T-helper 1 cell treated with Interleukin-12 subunit alpha and Interleukin-12 subunit beta and Interleukin-4 antibody, amounts not matched to agents 30 μg/mL and 1 μg/mL, for 36 hours (primary cell): ENCODE measurements at regions not wholly inside any gene's neighbourhood (a gene's known extent, or its start where the extent isn't known, plus 50 kb on each side); places are given as distances from the start of the nearest gene placed in this dataset.

Experiments
- H3K27ac Mint-ChIP-seq: one replicate; pipeline ENCODE4 v1.8.0; 2021; ENCODE audit warnings: mild to moderate bottlenecking, mixed read lengths
- H3K27me3 Mint-ChIP-seq: one replicate; pipeline ENCODE4 v1.8.0; 2021; ENCODE audit warnings: low read depth, mixed read lengths
- H3K36me3 Mint-ChIP-seq: one replicate; pipeline ENCODE4 v1.8.0; 2021; ENCODE audit warnings: low read depth, mixed read lengths
- H3K4me1 Mint-ChIP-seq: one replicate; pipeline ENCODE4 v1.8.0; 2021; ENCODE audit warnings: low read depth, mixed read lengths
- H3K4me3 Mint-ChIP-seq: one replicate; pipeline ENCODE4 v1.8.0; 2021; ENCODE audit warnings: mild to moderate bottlenecking, moderate library complexity, mixed read lengths
- H3K9me3 Mint-ChIP-seq: one replicate; pipeline ENCODE4 v1.8.0; 2021; ENCODE audit warnings: mixed read lengths

DNA sequence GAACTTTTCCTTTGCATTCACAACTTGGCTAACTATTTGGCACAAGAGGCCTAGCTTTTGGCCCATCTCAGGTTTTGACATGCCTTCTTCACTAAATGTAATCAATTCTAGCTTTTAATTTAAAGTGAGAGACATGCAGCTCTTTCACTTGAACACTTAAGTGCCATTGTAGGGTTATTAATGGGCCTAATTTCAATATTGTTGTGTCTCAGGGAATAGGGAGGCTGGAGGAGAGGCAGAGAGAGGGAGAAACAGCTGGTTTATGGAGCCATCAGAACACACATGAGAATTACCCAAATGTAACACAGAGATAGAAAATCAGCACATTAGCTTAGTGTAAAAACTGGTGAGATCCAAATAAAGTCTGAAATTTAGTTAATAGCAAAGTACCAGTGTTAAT lies 157.4 kb downstream of the RPAP3 start:
- H3K36me3 Mint-ChIP-seq = no peaks in the 10 kb centered on the region
- H3K4me1 Mint-ChIP-seq = no peaks in the 10 kb centered on the region
- peaks cover 12% of the 10 kb centered on the region for H3K9me3 Mint-ChIP-seq
- H3K27me3 Mint-ChIP-seq = no peaks in the 10 kb centered on the region
- no peak overlapping the region for H3K4me3 Mint-ChIP-seq
- H3K27ac Mint-ChIP-seq = no peak overlapping the region

DNA sequence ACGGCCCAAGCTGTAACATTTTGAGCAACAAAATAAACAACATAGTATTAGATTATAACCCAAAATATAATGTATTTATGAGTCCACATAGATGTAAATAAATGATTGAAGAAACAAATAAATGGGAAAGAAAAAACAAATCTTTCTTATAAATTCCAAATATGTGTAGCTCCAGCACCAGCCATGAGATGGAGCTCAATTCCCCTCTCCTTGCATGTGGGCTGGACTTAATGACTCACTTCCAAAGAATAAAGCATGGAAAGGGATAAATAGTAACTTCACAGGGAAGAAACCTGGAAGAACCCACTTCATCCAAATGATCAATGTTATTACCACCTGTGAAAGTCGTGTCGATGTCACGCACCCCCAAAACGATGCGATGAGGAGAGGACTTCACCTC lies 158.8 kb downstream of the RPAP3 start:
- H3K9me3 Mint-ChIP-seq = peaks cover 5% of the 10 kb centered on the region
- no peaks in the 10 kb centered on the region for H3K36me3 Mint-ChIP-seq
- H3K27me3 Mint-ChIP-seq = no peaks in the 10 kb centered on the region
- no peak overlapping the region for H3K27ac Mint-ChIP-seq
- H3K4me3 Mint-ChIP-seq = no peak overlapping the region
- H3K4me1 Mint-ChIP-seq = no peaks in the 10 kb centered on the region

DNA sequence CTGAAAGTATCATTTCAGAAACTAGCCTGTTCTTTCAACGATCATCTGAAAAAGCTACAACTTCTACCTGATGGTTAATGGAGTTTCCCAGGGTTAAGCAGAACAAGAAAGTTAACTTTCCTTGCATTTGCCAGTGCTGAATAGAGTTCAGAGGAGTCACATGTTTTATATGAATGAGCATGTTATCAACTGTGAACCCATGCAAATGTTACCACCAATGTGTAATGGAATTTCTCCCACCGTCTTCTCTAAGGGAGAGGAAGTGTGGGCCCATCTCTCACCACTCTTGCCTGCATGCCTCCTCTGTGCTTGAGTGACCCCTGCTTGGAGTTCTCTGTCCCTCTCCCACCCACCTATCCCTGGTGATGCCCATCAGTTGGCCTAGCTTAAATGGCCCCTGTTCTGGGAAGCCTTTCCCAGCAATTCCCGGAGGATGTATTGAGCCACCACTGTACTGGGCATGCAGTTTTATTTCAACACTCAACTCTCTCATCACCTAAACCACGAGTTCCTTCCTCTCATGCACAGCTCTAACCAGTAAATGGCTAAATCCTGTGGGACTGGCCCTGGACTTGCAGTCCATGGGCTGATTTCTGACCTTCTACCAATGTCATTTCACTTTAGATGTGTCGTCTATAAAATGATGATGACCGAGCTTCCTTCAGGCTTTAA lies 159.8 kb downstream of the RPAP3 start:
- Mint-ChIP-seq H3K27ac (no peak overlapping the region), H3K36me3 (no peaks in the 10 kb centered on the region), H3K27me3 (no peaks in the 10 kb centered on the region), H3K4me3 (no peak overlapping the region), H3K4me1 (no peaks in the 10 kb centered on the region), H3K9me3 (no peaks in the 10 kb centered on the region)

DNA sequence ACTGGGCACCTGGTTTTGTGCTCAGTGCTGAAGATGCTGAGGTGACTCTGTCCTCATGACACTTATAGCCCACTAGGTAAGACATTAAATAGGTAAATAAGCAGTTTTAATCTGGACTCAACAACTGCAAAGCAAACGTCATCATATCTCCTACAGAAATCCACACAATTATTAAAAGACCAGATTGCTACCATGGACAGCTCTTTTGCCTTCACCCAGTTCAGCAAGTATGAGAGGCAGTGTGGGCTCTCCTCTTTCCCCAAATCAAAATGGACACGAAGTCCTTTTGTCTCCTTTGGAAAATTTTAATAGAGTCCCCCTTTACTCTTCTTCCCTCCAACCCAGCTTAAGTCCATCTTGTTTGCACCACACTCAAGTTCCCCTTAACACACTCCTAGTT lies 171.1 kb downstream of the RPAP3 start:
- Mint-ChIP-seq H3K27me3 (no peaks in the 10 kb centered on the region), H3K4me3 (no peak overlapping the region), H3K27ac (no peak overlapping the region), H3K4me1 (no peaks in the 10 kb centered on the region), H3K9me3 (peaks cover 28% of the 10 kb centered on the region), H3K36me3 (no peaks in the 10 kb centered on the region)

DNA sequence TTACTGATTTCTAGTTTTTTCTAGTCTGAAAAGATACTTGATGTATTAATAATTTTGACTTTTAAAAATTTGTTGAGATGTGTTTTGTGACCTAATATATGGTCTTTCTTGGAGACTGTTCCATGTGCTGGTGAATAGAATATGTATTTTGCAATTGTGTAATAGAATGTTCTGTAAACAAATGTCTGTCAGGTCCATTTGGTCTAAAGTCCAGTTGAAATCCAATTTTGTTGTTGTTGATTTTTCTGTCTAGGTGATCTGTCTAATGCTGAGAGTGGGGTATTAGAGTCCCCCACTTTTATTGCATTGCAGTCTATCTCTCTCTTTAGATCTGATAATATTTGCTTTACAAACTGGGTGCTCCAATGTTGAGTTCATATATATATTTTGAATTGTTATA lies 175.8 kb downstream of the RPAP3 start:
- Mint-ChIP-seq H3K9me3 (peaks cover 53% of the 10 kb centered on the region), H3K36me3 (no peaks in the 10 kb centered on the region)

DNA sequence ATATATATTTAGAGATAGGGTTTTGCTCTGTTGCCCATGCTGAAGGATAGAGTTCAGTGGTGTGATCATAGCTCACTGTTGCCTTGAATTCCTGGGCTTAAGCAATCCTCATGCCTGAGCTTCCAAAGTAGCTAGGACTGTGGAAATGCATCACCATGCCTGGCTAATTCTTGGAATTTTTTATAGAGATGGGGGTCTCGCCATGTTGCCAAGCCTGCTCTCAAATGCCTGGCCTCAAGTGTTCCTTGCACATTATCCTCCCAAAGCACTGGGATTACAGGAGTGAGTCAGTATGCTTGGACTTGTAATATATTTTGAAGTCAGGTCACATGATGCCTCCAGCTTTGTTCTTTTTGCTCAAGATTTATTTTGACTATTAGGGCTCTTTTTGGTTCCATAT lies 178.0 kb downstream of the RPAP3 start:
- no peak overlapping the region for H3K4me3 Mint-ChIP-seq
- no peaks in the 10 kb centered on the region for H3K36me3 Mint-ChIP-seq
- no peak overlapping the region for H3K27ac Mint-ChIP-seq
- no peaks in the 10 kb centered on the region for H3K27me3 Mint-ChIP-seq
- H3K9me3 Mint-ChIP-seq = peaks cover 47% of the 10 kb centered on the region
- no peaks in the 10 kb centered on the region for H3K4me1 Mint-ChIP-seq

More for the DNA sequence above, 175.8 kb downstream of the RPAP3 start:
- Mint-ChIP-seq H3K27me3 (no peaks in the 10 kb centered on the region), H3K4me3 (no peak overlapping the region), H3K4me1 (no peaks in the 10 kb centered on the region), H3K27ac (no peak overlapping the region)

DNA sequence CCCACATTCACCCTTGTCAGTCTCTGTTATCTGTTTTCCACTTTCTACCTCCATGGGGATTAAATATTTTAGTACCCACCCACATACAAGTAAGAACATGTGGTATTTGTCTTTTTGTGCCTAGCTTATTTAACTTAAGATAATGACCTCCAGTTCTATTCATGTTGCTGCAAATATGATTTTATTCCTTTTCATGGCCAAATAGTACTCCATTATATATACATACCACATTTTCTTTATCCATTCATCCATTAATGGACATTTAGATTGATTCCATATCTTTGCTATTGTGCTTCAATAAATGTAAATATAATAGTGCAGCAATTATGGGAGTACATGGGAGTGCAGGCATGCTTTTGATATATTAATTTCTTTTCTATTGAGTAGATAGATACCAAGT lies 185.8 kb downstream of the RPAP3 start:
- Mint-ChIP-seq H3K27me3 (no peaks in the 10 kb centered on the region), H3K36me3 (no peaks in the 10 kb centered on the region), H3K4me1 (no peaks in the 10 kb centered on the region), H3K4me3 (no peak overlapping the region), H3K27ac (no peak overlapping the region), H3K9me3 (peaks cover 26% of the 10 kb centered on the region)

DNA sequence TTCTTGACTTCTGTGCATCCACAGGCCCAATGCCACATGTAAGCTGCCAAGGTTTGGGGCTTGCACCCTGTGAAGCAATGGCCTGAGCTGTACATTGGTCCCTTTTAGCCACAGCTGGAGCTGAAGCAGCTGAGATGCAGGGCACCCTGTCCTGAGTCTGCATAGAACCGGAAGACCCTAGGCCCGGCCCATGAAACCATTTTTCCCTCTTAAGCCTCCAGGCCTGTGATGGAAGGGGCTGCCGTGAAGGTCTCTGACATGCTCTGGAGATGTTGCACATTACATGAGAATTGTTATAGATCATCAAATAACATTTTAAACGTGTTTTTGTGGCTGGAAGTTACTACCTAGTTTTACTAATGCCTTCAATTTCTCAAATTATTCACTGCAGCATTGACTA lies 188.7 kb downstream of the RPAP3 start:
- no peaks in the 10 kb centered on the region for H3K4me1 Mint-ChIP-seq
- peaks cover 38% of the 10 kb centered on the region for H3K9me3 Mint-ChIP-seq
- no peaks in the 10 kb centered on the region for H3K27me3 Mint-ChIP-seq
- no peaks in the 10 kb centered on the region for H3K36me3 Mint-ChIP-seq
- no peak overlapping the region for H3K27ac Mint-ChIP-seq
- H3K4me3 Mint-ChIP-seq = no peak overlapping the region

DNA sequence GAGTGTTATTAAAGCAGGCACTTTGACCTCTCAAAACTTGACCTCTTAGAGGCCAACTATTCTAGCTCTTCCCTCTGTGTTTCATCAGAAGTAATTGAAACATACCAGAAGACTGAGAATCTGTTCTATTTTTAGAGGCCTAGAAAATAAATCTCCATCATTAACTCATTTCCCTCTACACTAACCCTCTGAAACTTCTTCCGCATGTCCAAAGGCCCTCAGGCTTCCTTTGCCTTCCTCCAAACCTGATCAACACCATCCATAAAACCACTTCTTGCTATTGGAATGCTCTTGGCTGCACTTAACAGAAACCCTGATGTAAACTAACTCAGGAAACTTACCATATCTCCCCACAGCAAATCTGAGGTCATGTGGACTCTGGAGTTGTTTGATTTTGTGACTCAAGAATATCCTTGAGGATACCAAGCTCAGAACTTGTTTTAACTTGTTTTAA lies 196.4 kb downstream of the RPAP3 start:
- H3K27me3 Mint-ChIP-seq = no peaks in the 10 kb centered on the region
- H3K9me3 Mint-ChIP-seq = peaks cover 24% of the 10 kb centered on the region
- no peaks in the 10 kb centered on the region for H3K36me3 Mint-ChIP-seq
- no peak overlapping the region for H3K27ac Mint-ChIP-seq
- H3K4me1 Mint-ChIP-seq = no peaks in the 10 kb centered on the region
- no peak overlapping the region for H3K4me3 Mint-ChIP-seq

DNA sequence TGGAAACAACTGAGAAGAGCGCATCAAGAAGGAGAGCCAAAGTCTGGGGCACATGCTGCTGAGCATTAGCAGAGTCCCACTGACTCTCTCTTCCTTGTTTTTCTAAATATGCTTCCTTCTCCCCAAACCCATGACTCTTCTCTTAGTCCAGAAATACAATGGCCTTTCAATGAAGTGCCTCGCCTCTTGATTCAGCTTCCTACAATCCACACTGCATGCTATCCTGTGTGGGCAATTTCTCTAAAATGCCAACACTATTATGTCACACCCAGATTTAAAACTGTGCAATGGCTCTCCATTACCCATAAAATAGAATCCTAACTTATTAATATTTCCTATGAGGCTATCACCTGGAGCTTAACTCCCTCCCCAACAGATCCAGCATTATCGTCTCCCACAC lies 198.6 kb downstream of the RPAP3 start:
- H3K4me1 Mint-ChIP-seq = no peaks in the 10 kb centered on the region
- peaks cover 15% of the 10 kb centered on the region for H3K9me3 Mint-ChIP-seq
- H3K27me3 Mint-ChIP-seq = no peaks in the 10 kb centered on the region
- H3K4me3 Mint-ChIP-seq = no peak overlapping the region
- H3K36me3 Mint-ChIP-seq = no peaks in the 10 kb centered on the region
- H3K27ac Mint-ChIP-seq = no peak overlapping the region

DNA sequence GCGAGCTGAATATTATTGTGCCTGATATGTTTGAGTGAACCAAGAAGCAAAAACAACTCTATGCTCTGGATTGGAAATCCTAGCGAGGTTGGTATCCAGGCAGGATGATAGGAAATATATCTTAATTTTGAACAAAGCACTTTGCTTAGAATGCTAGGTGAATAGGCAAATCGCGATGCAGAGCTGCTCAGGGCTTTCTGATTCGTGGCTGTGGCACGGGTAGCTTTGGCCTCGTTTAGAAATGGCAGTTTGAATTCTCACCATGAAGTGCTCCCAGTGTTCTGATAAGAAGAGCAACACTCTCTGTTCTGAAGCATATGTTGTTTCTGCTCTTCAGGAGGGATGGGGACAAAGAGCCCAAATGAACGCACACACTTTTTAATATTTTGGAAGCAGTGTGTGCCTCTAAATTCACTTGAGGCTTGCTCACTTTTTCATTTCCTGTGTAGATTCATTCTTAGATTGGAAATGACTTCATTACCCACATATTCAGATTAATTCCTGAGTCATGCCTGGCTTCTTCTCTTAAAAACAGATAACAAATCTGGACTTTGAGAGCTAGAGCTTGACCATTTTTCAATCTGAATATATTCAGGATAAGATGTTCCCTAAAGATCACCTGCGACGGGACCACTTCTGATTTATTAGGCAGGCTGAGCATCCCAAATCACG lies 200.9 kb downstream of the RPAP3 start:
- no peak overlapping the region for H3K4me3 Mint-ChIP-seq
- no peak overlapping the region for H3K27ac Mint-ChIP-seq
- H3K9me3 Mint-ChIP-seq = peaks cover 15% of the 10 kb centered on the region
- no peaks in the 10 kb centered on the region for H3K36me3 Mint-ChIP-seq
- H3K27me3 Mint-ChIP-seq = no peaks in the 10 kb centered on the region
- no peaks in the 10 kb centered on the region for H3K4me1 Mint-ChIP-seq

DNA sequence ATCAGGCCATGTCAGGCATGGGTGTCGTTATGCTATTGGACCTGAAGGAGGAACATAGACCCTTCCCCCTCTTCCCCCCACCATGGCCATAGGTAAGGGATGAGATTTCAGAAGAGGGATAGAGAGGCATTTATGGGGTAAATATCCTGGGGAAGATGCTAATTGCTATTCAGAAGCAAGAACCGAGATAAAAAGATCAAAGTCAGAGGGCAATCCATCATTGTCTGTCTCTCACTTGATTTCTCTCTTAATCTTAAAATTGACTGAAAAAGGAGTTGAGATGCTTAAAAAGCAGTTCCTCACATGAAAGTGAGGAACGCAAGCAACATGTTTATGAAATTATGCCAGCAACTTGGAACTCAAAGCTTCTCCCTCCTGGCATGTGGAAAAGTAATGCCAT lies 212.0 kb downstream of the RPAP3 start:
- no peak overlapping the region for H3K27ac Mint-ChIP-seq
- H3K9me3 Mint-ChIP-seq = peaks cover 19% of the 10 kb centered on the region
- no peaks in the 10 kb centered on the region for H3K4me1 Mint-ChIP-seq
- no peak overlapping the region for H3K4me3 Mint-ChIP-seq
- H3K27me3 Mint-ChIP-seq = no peaks in the 10 kb centered on the region
- no peaks in the 10 kb centered on the region for H3K36me3 Mint-ChIP-seq

DNA sequence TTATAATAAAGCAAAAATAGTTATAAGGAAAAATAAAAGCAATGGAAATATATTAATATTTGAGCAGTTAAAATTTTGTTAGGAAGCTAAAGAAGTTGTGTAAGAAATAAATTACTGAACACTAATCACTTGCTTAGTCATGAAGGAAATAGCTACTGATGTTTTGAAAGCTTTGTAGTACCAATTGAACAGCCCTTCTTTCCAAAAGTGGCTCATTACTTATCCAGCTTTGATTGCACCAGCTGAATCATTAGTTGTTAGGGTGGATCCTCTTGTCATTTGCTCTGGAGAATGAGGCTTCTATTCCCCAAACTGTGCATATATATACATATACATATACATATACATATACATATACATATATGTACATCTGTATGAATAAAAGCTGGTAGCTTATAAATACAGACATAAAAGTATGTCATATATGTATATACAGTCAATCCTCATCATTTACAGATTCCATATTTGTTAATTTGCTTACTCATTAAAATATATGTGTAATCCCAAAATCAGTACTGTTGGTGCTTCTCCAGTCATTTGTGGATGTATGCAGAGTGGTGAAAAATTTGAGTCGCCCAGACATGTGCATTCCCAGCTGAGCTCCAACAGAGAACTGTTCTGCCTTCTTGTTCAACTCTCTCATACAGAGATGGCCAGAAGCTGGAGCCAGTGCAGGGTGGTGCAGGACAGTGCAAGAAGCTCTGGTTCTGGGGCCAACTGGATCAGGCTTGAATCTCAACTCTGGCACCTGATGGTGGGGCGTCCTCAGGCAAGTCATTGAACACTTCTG lies 214.1 kb downstream of the RPAP3 start:
- Mint-ChIP-seq H3K9me3 (peaks cover 33% of the 10 kb centered on the region), H3K4me1 (no peaks in the 10 kb centered on the region), H3K27me3 (no peaks in the 10 kb centered on the region)

DNA sequence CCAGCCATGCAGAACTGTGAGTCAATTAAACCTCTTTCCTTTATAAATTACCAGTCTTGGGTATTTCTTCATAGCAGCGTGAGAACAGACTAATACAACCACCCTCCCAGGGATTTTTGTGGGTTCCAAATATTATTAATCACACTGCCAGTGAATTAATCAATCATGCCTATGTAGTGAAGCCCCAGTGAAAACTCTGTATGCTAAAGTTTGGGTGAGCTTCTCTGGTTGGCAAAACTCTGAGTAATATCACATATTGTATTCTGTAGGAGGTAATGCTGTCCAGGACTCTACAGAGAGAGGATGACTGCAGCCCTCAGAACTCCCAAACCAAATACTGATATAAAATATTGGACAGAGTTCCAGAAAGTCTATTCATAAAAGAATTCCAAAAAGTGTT lies 216.9 kb downstream of the RPAP3 start:
- no peak overlapping the region for H3K4me3 Mint-ChIP-seq
- no peaks in the 10 kb centered on the region for H3K4me1 Mint-ChIP-seq
- H3K36me3 Mint-ChIP-seq = no peaks in the 10 kb centered on the region
- H3K9me3 Mint-ChIP-seq = peaks cover 39% of the 10 kb centered on the region
- H3K27ac Mint-ChIP-seq = no peak overlapping the region
- H3K27me3 Mint-ChIP-seq = no peaks in the 10 kb centered on the region

More for the DNA sequence above, 214.1 kb downstream of the RPAP3 start:
- Mint-ChIP-seq H3K27ac (no peak overlapping the region), H3K36me3 (no peaks in the 10 kb centered on the region), H3K4me3 (no peak overlapping the region)

DNA sequence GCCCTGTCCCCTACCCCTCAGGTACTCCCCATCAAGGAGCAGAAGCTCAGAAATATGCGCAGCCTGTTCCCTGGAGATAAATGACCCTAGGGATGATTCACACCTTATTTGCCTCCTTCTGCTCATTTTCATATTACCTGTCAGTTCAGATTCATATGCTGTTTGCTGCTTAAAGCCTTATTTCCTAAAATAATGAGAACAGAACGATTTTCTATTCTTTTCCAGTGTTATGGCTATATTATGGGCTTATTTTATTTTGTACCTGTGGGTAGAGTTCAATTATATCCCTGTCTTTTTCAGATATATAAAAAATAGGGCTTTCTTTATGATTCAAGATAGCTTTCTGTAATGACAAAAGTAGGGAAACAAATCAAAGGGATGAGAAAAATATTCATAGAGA lies 224.8 kb downstream of the RPAP3 start:
- H3K36me3 Mint-ChIP-seq = no peaks in the 10 kb centered on the region
- peaks cover 35% of the 10 kb centered on the region for H3K9me3 Mint-ChIP-seq
- H3K27ac Mint-ChIP-seq = no peak overlapping the region
- no peaks in the 10 kb centered on the region for H3K27me3 Mint-ChIP-seq
- no peaks in the 10 kb centered on the region for H3K4me1 Mint-ChIP-seq
- no peak overlapping the region for H3K4me3 Mint-ChIP-seq
